GM21528 (cell line): ENCODE measurements at regions not wholly inside any gene's neighbourhood (a gene's known extent, or its start where the extent isn't known, plus 50 kb on each side); places are given as distances from the start of the nearest gene placed in this dataset.

Source experiments
- ATAC-seq: cut with Tn5 transposase; IDR thresholded peaks from one replicate; pipeline ENCODE4 v1.9.1; 2021; ENCODE audit warnings: mild to moderate bottlenecking, moderate library complexity; ENCODE audit not compliant: unreplicated experiment, low FRiP score

- no peak for ATAC-seq
Measured at GRCh38 chr9:28656727-28657126, 1083.4 kb upstream of the C9orf72 start.

DNA sequence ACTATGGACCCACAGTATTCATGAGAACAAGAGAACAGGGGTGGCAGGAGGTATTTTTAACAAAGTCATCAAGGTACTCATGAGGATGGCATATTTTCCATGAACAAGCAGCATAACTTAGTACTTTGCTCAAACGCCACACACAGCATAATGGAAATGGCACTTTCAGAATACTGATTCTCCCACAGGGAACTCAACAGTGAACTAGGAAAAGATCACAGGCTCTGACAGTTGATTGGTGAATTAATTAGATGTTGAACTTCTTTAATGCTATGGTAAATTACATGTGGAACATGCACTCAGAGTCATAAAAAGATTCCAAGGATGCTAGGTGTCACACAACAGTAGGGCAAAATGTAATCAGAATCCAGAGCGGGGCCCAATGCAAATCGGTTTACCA lies 1088.6 kb upstream of the C9orf72 start:
- ATAC-seq: no peak

DNA sequence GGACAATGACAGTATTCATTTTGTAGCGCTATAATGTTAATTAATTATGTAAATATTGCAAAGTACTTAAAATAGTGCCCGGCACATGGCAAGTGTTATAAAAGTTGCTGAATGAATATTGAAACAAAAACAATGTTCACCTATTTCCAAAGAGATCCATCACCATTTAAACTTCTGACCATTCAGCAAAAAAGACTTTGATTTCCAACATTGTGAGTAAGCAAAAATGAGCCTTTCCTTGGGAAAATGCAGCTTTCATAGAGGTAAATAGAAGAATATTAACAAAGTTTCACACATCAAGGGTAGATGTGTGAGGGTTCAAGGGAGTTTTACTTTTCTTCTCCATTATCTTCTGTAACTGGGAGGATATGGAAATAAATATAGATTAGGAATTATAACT lies 1089.4 kb upstream of the C9orf72 start:
- ATAC-seq: no peak

- ATAC-seq: no peak
Measured at GRCh38 chr9:28668158-28668557, 1094.9 kb upstream of the C9orf72 start.

DNA sequence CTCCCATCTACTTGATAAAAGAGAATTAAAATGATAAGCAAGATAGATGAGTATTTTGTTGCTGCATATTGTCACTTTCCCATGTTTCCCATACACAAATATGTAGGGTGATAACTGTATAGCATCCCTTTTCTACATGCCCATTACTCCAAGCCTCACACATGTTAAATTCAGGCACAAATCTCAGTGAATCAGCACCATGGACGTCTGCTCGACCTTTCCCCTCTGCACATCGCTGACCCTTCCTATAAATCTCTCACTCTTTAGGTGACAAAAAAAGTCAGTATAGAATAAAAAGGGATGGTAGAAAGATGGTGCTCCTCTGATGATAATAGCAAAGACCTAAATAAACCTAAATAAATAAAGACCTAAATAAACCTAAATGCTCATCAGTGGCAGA lies 1097.7 kb upstream of the C9orf72 start:
- ATAC-seq: no peak

DNA sequence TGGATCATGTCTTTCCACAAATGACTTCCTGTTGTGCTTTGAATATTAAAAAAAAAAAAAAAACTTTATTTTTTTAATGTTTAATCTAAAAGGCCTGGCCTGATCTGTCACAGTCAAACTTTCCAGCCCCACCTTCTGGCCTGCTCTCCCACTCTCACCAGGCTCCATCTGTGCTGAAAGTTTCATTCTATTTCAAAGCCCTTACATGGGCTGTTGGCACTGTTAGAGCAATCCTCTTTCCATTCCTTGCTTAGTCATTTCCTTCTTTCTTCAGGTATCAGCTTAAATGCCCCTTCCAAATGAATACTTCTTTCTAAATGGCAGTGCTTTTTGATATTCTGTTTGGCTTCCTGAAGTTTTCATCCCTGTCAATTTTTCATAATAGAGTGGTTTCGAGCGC lies 1104.8 kb upstream of the C9orf72 start:
- no peak for ATAC-seq

DNA sequence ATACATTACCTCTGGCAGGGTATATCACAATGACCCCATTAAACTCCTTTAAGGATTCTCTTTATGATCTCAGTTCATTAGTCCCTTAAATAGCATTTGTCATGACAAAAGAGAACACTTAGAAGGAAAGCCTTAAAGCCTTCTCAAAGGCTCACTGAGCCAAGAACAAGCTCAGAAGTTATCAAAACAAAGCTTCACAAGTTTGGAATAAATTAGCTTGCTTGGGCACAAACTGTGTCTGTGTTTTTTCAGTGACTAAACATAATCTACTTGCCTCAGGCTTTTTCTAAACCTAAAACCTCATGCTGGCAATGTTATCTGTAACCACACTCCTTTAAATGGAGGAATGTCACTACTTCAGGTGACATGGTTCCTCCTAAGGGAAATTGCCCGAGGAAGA lies 1114.9 kb upstream of the C9orf72 start:
- no peak for ATAC-seq

DNA sequence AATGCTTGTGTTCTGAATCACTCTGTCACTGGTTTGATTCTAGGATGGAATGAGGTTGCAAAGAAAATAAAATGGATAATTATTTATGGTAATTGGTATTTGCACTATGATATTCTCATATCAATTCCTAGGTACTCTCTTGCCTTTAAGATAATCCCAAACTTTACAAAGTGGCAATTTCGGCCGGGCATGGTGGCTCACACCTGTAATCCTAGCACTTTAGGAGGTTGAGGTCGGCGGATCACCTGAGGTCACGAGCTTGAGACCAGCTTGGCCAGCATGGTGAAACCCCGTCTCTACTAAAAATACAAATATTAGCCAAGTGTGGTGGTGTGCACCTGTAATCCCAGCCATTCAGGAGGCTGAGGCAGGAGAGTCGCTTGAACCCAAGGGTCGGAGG lies 1118.7 kb upstream of the C9orf72 start:
- no peak for ATAC-seq

DNA sequence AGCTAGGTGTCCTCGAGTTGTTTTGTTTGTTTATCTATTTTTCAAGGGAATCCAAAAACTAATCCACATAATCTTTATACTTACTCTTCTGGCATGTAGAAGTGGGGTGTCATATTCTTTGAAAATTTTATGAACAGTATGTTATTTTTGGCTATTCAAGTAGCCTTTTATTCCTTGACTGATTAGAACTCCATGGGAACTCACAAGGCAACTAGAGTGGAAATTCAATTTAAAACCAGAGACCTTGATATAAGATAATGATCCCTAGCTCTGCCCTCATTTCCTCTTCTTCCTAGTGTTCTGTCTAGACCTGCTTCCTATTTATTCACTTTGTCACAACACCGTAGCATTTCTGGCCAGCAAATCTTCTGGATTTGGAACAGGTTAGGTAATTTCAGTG lies 1123.7 kb upstream of the C9orf72 start:
- no peak for ATAC-seq

DNA sequence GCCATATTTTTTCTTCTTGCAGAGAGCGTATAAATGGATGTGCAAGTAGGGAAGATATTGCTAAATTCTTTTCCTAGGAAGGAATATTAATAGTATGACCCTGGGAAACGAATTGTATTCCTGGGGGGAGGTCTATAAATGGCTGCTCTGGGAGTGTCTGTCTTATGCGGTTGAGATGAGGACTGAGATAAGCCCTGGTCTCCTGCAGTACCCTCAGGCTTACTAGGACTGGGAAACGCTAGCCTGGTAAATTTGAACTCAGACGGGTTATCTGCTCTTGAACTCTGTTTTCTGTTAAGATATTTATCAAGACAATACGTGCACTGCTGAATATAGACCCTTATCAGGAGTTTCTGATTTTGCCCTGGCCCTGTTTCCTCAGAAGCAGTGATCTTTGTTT lies 1126.4 kb upstream of the C9orf72 start:
- no peak for ATAC-seq

DNA sequence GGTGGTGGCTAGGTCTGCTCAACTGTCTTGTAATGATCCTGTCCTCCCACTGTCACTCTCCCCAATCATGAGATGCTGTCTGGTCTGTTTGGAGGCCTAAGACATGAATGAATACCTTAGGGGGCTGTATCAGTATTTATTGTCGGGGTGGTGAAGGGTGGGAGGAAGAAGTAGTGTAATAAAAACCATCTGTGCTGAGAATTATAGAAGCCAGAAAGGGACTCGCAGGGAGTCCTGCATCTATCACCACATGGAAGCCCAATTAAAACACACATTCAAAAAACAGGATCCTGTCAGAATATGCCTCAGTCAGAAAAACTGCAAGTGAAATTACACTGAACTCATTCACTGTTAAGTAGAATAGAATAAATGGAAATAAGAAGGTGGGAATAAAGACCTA lies 1134.3 kb upstream of the C9orf72 start:
- no peak for ATAC-seq

GRCh38 chr9:28714188-28714587 lies 1140.9 kb upstream of the C9orf72 start:
- no peak for ATAC-seq

GRCh38 chr9:28718226-28718625 lies 1144.9 kb upstream of the C9orf72 start:
- no peak for ATAC-seq

DNA sequence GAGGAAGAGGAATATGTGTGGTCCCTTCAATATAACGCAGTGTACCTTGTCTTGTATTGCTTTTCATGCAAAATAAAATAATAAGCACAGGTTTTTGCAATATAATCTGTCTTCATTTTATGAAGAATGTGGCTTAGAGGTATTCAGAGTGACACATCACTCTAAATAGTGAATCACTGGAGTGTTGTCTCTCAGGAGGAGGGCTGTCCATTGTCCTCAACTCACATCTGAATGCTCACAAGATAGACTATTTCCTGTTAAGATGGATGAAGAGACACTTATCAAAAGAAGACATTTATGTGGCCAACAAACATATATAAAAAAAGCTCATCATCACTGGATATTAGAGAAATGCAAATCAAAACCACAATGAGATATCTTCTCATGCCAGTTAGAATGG lies 1147.5 kb upstream of the C9orf72 start:
- ATAC-seq: no peak

GRCh38 chr9:28730111-28730510 lies 1156.8 kb upstream of the C9orf72 start:
- ATAC-seq: no peak

GRCh38 chr9:28735738-28736342 lies 1162.6 kb upstream of the C9orf72 start:
- no peak for ATAC-seq

DNA sequence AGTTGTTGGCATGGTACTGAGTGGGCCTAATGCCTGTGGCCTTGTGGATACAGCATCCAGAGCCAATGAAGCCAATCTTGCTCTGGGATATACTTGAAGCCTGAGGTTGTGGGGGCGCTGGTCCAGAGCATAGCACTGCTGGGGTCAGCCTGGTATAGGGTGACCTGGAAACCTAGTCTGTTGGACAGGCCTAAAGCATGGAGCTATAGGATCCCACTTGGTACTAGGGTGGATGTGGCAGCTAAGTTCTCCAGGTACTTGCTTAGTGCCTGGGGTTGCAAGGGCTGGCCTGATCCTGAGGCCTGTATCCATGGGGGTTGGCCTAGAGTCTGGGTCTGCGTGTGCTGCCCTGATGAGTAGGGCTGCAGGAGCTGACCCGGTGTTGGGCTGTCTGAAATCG lies 1168.2 kb upstream of the C9orf72 start:
- ATAC-seq: no peak

GRCh38 chr9:28747351-28747985 lies 1174.2 kb upstream of the C9orf72 start:
- no peak for ATAC-seq

- ATAC-seq: no peak
Measured at GRCh38 chr9:28750136-28750535, 1176.9 kb upstream of the C9orf72 start.

DNA sequence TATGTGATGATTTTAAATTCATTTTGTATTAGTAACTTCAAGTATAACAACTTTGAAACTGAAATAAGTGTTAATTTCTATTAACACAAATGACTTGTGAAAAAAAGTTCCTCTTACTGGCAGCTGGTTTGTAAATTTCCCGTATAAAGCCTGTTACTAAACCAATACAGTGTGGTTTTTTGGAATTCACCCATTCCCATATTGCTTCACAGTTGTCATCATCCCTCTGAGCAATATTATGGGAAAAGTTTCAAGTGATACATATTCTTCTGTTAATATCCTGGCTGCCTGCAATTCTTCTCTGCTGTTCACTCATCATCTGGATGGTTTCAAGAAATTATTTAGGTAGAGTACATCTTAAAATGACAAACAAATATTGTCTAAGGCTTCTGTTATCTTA lies 1185.1 kb upstream of the C9orf72 start:
- no peak for ATAC-seq

GRCh38 chr9:28758971-28759370 lies 1185.7 kb upstream of the C9orf72 start:
- no peak for ATAC-seq

DNA sequence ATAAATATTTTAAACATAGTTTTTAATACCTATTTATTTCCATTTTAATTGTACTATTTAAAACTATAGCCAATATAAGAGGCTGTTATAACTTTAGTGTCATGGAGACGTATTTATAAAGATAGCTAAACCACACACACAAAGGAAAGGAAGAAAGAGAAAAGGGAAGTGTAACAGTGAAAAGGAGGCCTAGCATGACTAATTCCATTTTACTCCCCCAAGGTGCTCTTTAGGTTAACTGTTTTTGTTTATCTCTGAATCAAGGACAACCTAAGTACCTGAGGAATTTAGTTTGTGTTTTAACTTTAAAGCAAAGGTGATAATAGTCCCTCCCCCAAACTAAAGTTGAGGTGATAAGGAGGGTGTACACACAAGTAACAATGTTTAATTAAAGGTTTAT lies 1188.9 kb upstream of the C9orf72 start:
- ATAC-seq: no peak

DNA sequence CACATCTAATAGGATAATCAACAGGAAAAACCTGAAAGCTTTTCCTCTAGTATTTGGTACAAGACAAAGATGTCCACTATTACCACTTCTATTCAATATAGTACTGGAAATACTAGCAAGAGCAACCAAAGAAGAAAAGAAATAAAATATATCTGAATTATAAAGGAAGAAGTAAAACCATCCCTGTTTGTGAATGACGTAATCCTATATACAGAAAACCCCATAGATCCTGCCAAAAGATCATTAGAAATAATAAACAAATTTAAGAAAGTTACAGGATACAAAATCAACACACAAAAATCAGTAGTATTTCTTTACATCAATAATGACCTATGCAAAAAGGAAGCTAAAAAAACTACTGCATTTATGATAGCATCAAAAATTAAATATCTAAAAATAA lies 1191.3 kb upstream of the C9orf72 start:
- ATAC-seq: no peak
